HepG2 (cell line): ENCODE measurements at regions not wholly inside any gene's neighbourhood (a gene's known extent, or its start where the extent isn't known, plus 50 kb on each side); places are given as distances from the start of the nearest gene placed in this dataset.
"Not testable (repeated sequence)": the region's sequence is repeated elsewhere in the genome, so short reads cannot be mapped to it uniquely, and the experiment has no call there.

Experiments used
- ATAC-seq: fragments of 200-7000 bp; cut with Tn5 transposase; 3 replicates; pipeline ENCODE4 v1.9.1; 2020; ENCODE audit warnings: mild to moderate bottlenecking, moderate library complexity
- BruUV-seq: library from RNA; stranded (reverse); fragments of 400-500 nt; replicated peaks from 2 replicates; lab custom pipeline; 2021; lab: Mats Ljungman, UMichigan
- CTCF ChIA-PET: fragments of 300-600 bp; formaldehyde crosslinking; extraction: SDS; loops from one replicate; lab custom pipeline; 2021; ENCODE audit warnings: low total read pairs, inconsistent platforms, low intra/inter-chr PET ratio; lab: Yijun Ruan, JAX
- POLR2A ChIA-PET: fragments of 350-600 bp; sonication (Branson Sonifier 250); formaldehyde crosslinking; loops from one replicate; lab custom pipeline; 2020; ENCODE audit warnings: antibody characterized with exemption, inconsistent platforms; lab: Yijun Ruan, JAX
- DNase-seq: peaks from one replicate; pipeline ENCODE4 v3.0.0-alpha.2; 2015; ENCODE audit warnings: low spot score
- FAIRE-seq: peaks from 3 replicates; lab custom pipeline; 2011; peaks lifted over from hg19 to GRCh38; lab: Jason Lieb, UNC
- H2AFZ ChIP-seq: one replicate; pipeline ENCODE4 v1.6.1; 2011; ENCODE audit warnings: low read length, inconsistent platforms
- H3K27ac ChIP-seq: fragments of 300-600 bp; 3 replicates; pipeline ENCODE4 v1.8.0; 2011; ENCODE audit warnings: mixed run types, mild to moderate bottlenecking, mixed read lengths, low read length, inconsistent platforms; ENCODE audit not compliant: insufficient read depth; ENCODE audit errors: extremely low read length
- H3K27me3 ChIP-seq, 2 experiments: fragments of 200-600 bp in 1 of 2; 2 replicates in 1 of 2; 3 replicates in 1 of 2; pipeline versions ENCODE4 v1.6.0 to v1.8.0; 2011; ENCODE audit warnings: low read length in 2 of 2, mild to moderate bottlenecking in 2 of 2, moderate library complexity in 2 of 2, inconsistent platforms in 1 of 2; ENCODE audit not compliant: insufficient read depth in 2 of 2, control insufficient read depth in 1 of 2
- H3K36me3 ChIP-seq, 2 experiments: fragments of 200-600 bp in 1 of 2; replicated peaks in 1 of 2; 2 replicates in 1 of 2; 3 replicates in 1 of 2; pipeline versions ENCODE4 v1.5.1 to v1.8.0; 2011; ENCODE audit warnings: low read length in 2 of 2, inconsistent platforms in 1 of 2; ENCODE audit not compliant: insufficient read depth in 2 of 2, control insufficient read depth in 1 of 2
- H3K4me1 ChIP-seq: 2 replicates; pipeline ENCODE4 v1.5.1; 2012; ENCODE audit warnings: low read length, inconsistent platforms; ENCODE audit not compliant: insufficient read depth
- H3K4me2 ChIP-seq: 2 replicates; pipeline ENCODE4 v1.6.0; 2011; ENCODE audit warnings: low read depth, low read length, inconsistent platforms
- H3K4me3 ChIP-seq, 3 experiments: fragments of 200-600 bp in 1 of 3; sonication (generic), shearing (Covaris generic) in 1 of 3; replicated peaks in 1 of 3; 2 replicates each; pipeline ENCODE4 v1.5.1; 2011 to 2016; ENCODE audit warnings: low read length in 3 of 3, inconsistent platforms in 2 of 3, low read depth in 2 of 3, mild to moderate bottlenecking in 2 of 3, control low read depth in 1 of 3, mixed read lengths in 1 of 3; ENCODE audit not compliant: insufficient read depth in 1 of 3
- H3K79me2 ChIP-seq: one replicate; pipeline ENCODE4 v1.6.1; 2011; ENCODE audit warnings: low read length, inconsistent platforms; ENCODE audit not compliant: insufficient read depth
- H3K9ac ChIP-seq: 2 replicates; pipeline ENCODE4 v1.6.0; 2011; ENCODE audit warnings: mild to moderate bottlenecking, low read depth, low read length, inconsistent platforms; ENCODE audit not compliant: insufficient read depth
- H3K9me3 ChIP-seq: 2 replicates; pipeline ENCODE4 v1.5.1; 2012; ENCODE audit warnings: mild to moderate bottlenecking, low read length
- H4K20me1 ChIP-seq: 2 replicates; pipeline ENCODE4 v1.6.0; 2011; ENCODE audit warnings: inconsistent platforms, mild to moderate bottlenecking, low read length, moderate library complexity; ENCODE audit not compliant: insufficient read depth
- ARID5B ChIP-seq: IDR thresholded peaks from 2 replicates; pipeline ENCODE4 v1.4.0; 2020; ENCODE audit warnings: mild to moderate bottlenecking, missing genetic modification reagents
- ARNT ChIP-seq: fragments of 450-650 bp; IDR thresholded peaks from 2 replicates; pipeline ENCODE4 v1.6.1; 2017
- HNRNPK ChIP-seq: fragments of 200-400 bp; formaldehyde crosslinking; IDR thresholded peaks from 2 replicates; pipeline ENCODE4 v1.6.1; 2018; ENCODE audit warnings: low read length, low read depth, moderate library complexity, mild to moderate bottlenecking; ENCODE audit not compliant: poor library complexity, severe bottlenecking
- MNT ChIP-seq: fragments of 450-650 bp; IDR thresholded peaks from 2 replicates; pipeline ENCODE4 v1.6.1; 2016
- SATB2 ChIP-seq: sonication (generic); formaldehyde crosslinking; IDR thresholded peaks from 2 replicates; pipeline ENCODE4 v1.5.0; 2020; ENCODE audit warnings: missing genetic modification reagents
- SNRNP70 ChIP-seq: fragments of 200-400 bp; formaldehyde crosslinking; IDR thresholded peaks from 2 replicates; pipeline ENCODE4 v1.6.1; 2017; ENCODE audit warnings: mild to moderate bottlenecking, low read depth, low read length, moderate library complexity
- SP4 ChIP-seq: sonication (generic); formaldehyde crosslinking; IDR thresholded peaks from 2 replicates; pipeline ENCODE4 v1.8.1; 2023; ENCODE audit warnings: mild to moderate bottlenecking, missing genetic modification reagents
- ZFP41 ChIP-seq: sonication (generic); formaldehyde crosslinking; IDR thresholded peaks from 2 replicates; pipeline ENCODE4 v1.4.0; 2020; ENCODE audit warnings: mild to moderate bottlenecking, missing genetic modification reagents, borderline replicate concordance
- ZNF225 ChIP-seq: sonication (generic); formaldehyde crosslinking; IDR thresholded peaks from 2 replicates; pipeline ENCODE4 v1.4.0; 2020; ENCODE audit warnings: mild to moderate bottlenecking, missing genetic modification reagents
- ZNF282 ChIP-seq: fragments of 450-650 bp; IDR thresholded peaks from 2 replicates; pipeline ENCODE4 v1.6.1; 2018; ENCODE audit not compliant: partially characterized antibody
- ZNF296 ChIP-seq: sonication (generic); formaldehyde crosslinking; conservative IDR thresholded peaks from 2 replicates; pipeline ENCODE4 v1.5.0; 2020; ENCODE audit warnings: mild to moderate bottlenecking, missing genetic modification reagents
- ZNF441 ChIP-seq: sonication (generic); formaldehyde crosslinking; IDR thresholded peaks from 2 replicates; pipeline ENCODE4 v1.7.0; 2021; ENCODE audit warnings: missing genetic modification reagents, borderline replicate concordance
- ZNF615 ChIP-seq: sonication (generic); formaldehyde crosslinking; IDR thresholded peaks from 2 replicates; pipeline ENCODE4 v1.5.0; 2020; ENCODE audit warnings: mild to moderate bottlenecking, missing genetic modification reagents, borderline replicate concordance
- WGBS: methylation state at CpG from one replicate; pipeline ENCODE4 v1.1.6; 2017; ENCODE audit warnings: low lambda C conversion rate; 5-methylcytosine and 5-hydroxymethylcytosine counted together
- in situ Hi-C: cut with HindIII; loops from 2 replicates; pipeline ENCODE4 v1.10.0; 2017; ENCODE audit warnings: low pct_unique_long_range_greater_than_20kb; ENCODE audit not compliant: extremely low pct_ligation_motif_present
- intact Hi-C: fragments of 100-400 bp; cut with micrococcal nuclease; formaldehyde crosslinking; loops from one replicate; pipeline ENCODE4 v1.10.0; 2022; ENCODE audit not compliant: unreplicated experiment

- DNase-seq (no peak), ATAC-seq (no peak), FAIRE-seq (no peak)
- no peak overlapping the region for H3K27ac ChIP-seq
- intact Hi-C loops (no loop called here), in situ Hi-C loops (no loop called here)
- no peak overlapping the region for H2AFZ ChIP-seq
- no peak overlapping the region for H3K4me2 ChIP-seq
- H3K4me3 ChIP-seq: no peak overlapping the region
- H3K36me3 ChIP-seq: no peaks in the 10 kb centered on the region
- no peaks in the 10 kb centered on the region for H4K20me1 ChIP-seq
- no peaks in the 10 kb centered on the region for H3K4me1 ChIP-seq
- TF ChIP-seq SP4 (no peak), ARNT (no peak), ZFP41 (CRISPR knock-in tag) (no peak), SATB2 (CRISPR knock-in tag) (no peak), ZNF615 (CRISPR knock-in tag) (no peak), HNRNPK (no peak), ZNF225 (no peak), MNT (no peak), ARID5B (CRISPR knock-in tag) (no peak), ZNF282 (no peak), ZNF296 (CRISPR knock-in tag) (no peak), SNRNP70 (no peak), ZNF441 (no peak)
- H3K9ac ChIP-seq: no peak overlapping the region
- no TSS peak for BruUV-seq
- H3K27me3 ChIP-seq: no peaks in the 10 kb centered on the region
- POLR2A ChIA-PET: no interaction called here
- CTCF ChIA-PET: no interaction called here
- H3K79me2 ChIP-seq: no peaks in the 10 kb centered on the region
- H3K9me3 ChIP-seq: no peaks in the 10 kb centered on the region
Measured at GRCh38 chr5:106633825-106634224, 1036.9 kb downstream of the EFNA5 start.

- in situ Hi-C loops, BruUV-seq, H3K9ac ChIP-seq, H3K79me2 ChIP-seq, H4K20me1 ChIP-seq, H3K27me3 ChIP-seq, ATAC-seq, H3K4me1 ChIP-seq, DNase-seq, H2AFZ ChIP-seq, H3K9me3 ChIP-seq, CTCF ChIA-PET, H3K27ac ChIP-seq, H3K4me3 ChIP-seq, FAIRE-seq, H3K4me2 ChIP-seq, intact Hi-C loops, POLR2A ChIA-PET, H3K36me3 ChIP-seq: not testable (repeated sequence)
- WGBS: 65% methylated on average over 8 of the region's 17 CpGs
Measured at GRCh38 chr5:106628456-106628855, 1042.3 kb downstream of the EFNA5 start.
